Right hindlimb (tissue), 1 donor: ENCODE measurements at regions not wholly inside any gene's neighbourhood (a gene's known extent, or its start where the extent isn't known, plus 50 kb on each side); places are given as distances from the start of the nearest gene placed in this dataset.

ENCODE experiments used
- DNase-seq: peaks from one replicate; pipeline ENCODE4 v3.0.0-alpha.2; 2018

DNA sequence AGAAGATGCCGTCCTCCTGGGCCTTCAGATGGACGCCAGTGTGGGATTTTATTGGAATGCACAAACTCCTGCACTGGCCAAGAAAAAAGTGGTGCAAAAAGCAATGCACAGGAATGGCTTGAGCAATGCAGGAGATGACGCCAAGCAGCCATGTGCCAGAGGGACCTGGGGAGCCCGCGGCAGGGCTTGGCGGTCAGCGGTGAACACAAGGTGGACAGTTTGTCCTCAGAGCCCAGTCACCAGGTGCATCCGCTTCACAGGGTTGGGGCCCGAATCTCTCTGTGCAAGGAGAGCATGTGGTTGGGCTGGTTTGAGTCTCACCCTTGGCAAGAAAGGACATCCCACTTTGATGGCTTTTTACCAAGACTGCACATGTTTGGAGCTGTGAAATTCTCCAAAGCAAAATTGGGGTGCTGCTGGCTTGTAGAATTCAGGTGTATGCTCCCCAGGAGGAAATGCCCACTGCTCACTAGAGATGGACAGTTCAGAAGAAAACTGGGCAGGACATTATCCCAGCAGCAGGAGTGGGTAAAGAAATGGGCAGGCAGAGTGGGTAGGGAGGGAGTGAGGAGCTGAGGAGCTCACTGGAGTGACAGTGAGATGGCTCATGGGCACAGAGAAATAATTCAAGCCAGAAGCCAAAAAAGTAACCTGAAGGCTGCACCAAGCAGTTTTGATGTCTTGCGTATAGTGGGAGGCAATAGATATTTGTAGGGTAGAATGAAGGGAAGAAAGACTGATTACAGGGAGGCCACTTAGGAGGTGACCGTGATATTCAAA lies 463.9 kb downstream of the MTRR start:
- no peak for DNase-seq

- no peak for DNase-seq
These were observed 464.5 kb downstream of the MTRR start for GRCh38 chr5:8333485-8333884.

GRCh38 chr5:8333977-8334376 lies 465.0 kb downstream of the MTRR start:
- DNase-seq: peak; percentile 27

DNA sequence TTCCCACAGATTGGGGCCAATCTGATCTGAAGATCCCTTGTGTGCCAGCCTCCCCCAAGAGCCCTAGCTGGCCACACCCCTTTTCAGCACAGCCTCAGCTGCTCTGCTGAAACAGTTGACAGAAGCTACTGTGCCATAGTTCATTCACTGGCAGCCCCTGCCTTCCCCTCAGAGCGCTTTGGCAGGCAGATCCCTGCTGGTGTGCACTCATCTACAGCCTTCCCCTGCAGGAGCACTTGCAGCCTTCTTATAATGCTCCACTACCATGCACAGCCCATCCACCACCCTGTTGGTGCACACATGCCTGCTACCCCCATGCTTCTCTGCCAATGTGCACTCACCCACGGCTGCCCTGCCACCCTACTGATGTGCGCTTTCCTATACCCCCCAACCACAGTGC lies 471.3 kb downstream of the MTRR start:
- no peak for DNase-seq

- no peak for DNase-seq
These were observed 471.9 kb downstream of the MTRR start for GRCh38 chr5:8340739-8341344.

DNA sequence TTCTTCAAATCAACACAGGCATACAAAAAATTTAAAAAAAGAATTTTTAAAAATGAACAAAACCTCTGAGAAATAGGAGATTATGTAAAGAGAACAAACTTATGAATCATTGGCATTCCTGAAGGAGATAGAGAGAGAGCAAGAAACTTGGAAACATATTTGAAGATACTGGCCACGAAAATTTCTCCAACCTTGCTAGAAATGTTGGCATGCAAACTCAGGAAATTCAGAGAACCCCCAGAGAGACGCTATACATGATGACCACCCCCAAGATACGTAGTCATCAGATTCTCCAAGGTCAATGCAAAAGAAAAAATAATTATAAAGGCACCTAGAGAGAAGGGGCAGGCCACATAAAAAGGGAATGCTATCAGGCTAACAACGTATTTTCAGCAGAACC lies 472.5 kb downstream of the MTRR start:
- DNase-seq: no peak

- no peak for DNase-seq
These were observed 479.0 kb downstream of the MTRR start for GRCh38 chr5:8347984-8348383.

DNA sequence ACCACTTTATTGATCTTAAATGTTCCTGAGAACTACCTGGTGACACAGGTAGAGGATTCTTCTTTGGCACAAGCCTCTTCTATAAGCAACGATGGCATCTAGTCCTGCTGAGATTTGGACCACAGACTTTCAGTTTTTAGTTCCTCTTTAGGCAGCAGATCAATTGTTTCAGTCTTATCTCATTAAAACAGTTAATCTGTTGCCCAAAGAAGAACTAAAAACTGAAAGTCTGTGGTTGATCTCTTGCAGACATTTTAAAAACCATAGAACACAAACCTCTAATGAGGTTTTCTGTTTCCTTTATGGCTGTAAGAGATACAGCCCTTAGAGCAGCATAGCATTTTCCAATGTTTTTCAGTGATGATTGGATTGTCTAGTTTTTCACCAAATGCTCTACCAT lies 480.9 kb downstream of the MTRR start:
- no peak for DNase-seq

DNA sequence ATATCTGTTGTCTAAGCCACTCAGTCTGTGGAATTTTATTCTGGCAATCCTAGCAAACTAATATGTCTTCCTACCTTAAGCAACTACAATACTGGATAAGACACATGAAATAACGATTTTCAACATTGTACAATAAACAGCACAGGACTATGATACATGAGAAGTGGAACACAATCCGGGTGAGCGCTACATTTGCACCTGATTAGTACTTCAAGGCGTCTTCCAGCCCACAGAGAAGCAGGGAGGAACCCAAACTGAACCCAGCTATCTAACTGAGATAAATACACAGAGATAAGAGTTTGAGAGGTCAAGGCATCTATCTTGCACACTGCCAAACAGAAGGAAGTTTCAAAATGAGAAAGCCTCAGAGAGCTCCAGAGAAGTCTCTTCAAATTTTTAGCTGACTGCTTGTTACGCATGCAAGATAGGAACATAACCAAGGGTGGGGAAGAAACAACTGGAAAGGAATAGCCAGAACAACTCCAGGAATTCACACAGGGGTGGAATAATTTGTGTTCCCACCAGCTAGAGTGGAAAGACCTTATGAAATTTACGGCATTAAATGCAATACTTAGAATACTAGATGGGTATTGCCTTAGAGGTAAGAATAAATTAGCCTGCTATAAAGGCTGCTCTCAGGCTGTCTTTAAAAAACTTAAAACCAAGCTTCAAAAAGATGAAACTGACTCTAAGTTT lies 481.8 kb downstream of the MTRR start:
- DNase-seq: no peak

DNA sequence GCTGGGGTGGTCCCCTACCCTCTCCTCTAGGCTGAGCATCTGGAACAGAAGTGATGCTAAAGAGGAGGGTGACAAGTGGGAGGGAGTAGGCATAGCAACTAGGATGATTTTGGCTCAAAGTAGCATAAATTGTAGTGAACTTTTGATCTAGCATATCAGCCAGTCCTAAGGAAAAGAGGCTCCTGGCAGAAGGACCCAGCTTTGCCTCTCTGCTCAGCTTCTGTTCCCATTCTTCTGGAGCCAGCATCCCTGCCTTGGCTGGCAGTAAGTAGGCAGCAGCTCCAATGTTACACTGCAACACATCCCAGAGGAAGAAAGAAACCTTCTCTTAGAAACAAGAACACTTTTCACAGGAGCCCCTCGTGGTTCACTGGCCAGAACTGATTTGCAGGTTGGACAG lies 487.0 kb downstream of the MTRR start:
- no peak for DNase-seq

- no peak for DNase-seq
These were observed 491.1 kb downstream of the MTRR start for GRCh38 chr5:8360012-8360411.

DNA sequence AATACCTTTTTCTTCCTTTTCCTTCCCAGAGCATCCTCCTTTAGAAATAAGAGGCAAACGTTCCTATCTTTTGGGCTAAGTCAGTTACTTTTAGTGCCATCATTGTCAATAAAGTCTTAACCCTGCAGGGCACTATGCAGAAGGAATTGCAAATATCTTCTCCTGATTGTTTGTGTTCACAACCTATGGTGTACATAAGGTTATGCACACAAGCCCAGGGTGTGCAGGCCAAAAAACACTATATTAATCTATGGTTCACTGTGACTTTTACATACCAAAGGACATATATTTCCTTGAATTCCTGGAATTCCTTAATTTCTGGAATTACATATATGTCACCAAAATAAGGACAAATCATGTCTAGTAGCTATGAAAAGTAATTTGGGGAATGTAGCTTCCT lies 493.5 kb downstream of the MTRR start:
- DNase-seq: no peak

- no peak for DNase-seq
These were observed 494.2 kb downstream of the MTRR start for GRCh38 chr5:8363138-8363537.

GRCh38 chr5:8366266-8366665 lies 497.3 kb downstream of the MTRR start:
- no peak for DNase-seq

GRCh38 chr5:8376478-8376877 lies 507.5 kb downstream of the MTRR start:
- no peak for DNase-seq

GRCh38 chr5:8381972-8382371 lies 513.0 kb downstream of the MTRR start:
- DNase-seq: no peak

- no peak for DNase-seq
These were observed 513.5 kb downstream of the MTRR start for GRCh38 chr5:8382456-8382855.

DNA sequence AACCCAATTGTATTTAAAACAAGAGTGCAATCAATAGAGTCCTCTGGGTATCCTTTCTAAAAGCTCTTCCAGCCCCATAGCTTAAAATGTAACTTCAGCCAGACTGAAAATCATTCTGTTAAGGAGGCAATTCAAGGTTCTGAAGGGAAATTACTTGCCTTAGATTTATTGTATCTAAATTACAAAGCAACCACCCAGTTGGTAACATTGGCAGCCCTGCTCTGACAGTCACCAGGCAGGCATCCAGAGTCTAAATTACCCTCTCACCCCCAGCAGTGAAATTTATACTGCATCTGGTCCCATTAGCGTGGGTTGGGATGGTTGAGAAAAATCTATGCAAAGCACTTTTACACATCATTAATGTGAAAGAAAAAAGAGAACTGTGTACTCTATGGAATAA lies 514.7 kb downstream of the MTRR start:
- DNase-seq: no peak

- no peak for DNase-seq
These were observed 517.9 kb downstream of the MTRR start for GRCh38 chr5:8386719-8387288.

DNA sequence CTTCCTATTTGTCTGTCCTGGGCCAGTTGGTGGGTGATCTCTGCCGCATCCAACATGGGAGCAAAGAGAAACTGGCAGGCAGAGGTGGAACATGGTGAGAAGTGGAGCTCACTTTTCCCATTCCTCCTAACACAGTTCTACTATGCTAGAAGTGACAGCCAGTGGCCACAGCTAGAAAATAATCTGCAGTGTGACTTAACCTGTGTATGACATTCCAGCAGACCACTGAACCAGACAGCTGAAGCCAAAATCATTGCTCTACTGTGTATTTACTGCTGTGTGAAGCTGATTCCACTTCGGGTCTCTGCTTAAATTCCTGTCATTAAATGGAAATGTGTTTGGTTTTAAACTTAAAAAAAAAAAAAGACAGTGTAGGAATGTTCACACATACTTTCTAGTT lies 523.0 kb downstream of the MTRR start:
- no peak for DNase-seq

GRCh38 chr5:8393240-8393639 lies 524.3 kb downstream of the MTRR start:
- no peak for DNase-seq

DNA sequence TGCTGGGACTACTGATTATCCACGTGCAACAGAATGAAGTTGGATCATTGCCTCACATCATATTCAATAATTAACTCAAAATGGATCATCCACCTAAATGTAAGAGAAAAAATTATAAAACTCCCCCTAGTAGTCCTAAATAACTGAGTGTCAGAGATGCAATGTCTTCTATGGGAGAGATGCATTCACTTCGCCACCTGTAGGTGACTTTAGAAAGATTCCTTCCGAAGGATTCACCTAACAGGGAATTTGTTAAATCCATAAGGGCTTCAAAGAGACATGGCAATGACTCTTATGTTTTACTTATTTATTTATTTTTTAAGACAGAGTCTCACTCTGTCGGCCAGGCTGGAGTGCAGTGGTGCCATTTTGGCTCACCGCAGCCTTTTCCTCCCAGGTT lies 526.0 kb downstream of the MTRR start:
- no peak for DNase-seq

DNA sequence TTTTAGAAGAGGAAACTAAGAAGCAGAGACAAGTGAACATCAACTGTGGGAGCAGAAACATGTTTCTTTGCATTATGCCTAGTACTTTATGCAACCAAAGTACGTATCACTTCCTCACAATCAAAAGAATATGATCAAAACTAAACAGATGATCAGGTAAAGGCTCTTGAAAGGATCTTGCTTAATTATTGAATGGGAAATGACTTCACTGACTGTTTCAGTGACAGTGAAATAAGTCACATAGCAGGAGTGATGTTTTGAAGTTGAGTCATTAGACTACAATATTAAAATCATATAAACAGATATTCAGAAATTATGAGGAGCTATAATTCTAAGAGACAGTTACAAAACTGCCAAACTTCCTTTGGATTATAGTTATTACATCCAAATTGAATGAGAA lies 527.3 kb downstream of the MTRR start:
- DNase-seq: no peak

DNA sequence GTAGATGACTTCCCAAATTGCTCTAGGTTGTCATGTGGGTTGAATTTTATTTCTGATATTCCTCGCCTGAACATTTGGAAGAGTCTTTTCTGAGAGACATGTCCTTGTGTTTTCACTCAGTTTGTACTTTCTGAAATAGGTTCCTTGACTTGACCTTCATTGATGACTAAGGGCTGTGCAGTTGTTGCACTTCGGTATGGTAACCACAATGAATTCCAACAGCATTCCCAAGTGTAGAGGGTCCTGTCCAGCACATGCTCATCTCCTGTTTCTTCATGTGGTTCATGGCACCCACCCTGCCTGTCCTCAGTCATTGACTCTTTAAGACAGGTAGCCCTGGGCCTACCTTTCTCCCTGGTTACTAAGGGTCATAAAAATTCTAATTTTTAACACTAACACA lies 527.8 kb downstream of the MTRR start:
- no peak for DNase-seq
